ENCODE measurements at regions not wholly inside any gene's neighbourhood (a gene's known extent, or its start where the extent isn't known, plus 50 kb on each side); places are given as distances from the start of the nearest gene placed in this dataset.

GRCh38 chr12:83779526-83779925, 1092.8 kb downstream of the TMTC2 start:
- Histone ChIP-seq H3K4ac (replicated peaks; ENCODE audit: insufficient read length, low read depth, low read length) (no peak overlapping the region), H3K27ac (ENCODE audit: low read depth, low read length) (no peak overlapping the region), H3K4me3 (ENCODE audit: extremely low read depth in 1 of 4, insufficient read depth in 2 of 4, low read depth in 3 of 4, low read length in 4 of 4) (no peak overlapping the region), H3K56ac (replicated peaks; ENCODE audit: insufficient read length, low read depth, low read length) (no peak overlapping the region), H3K4me2 (ENCODE audit: insufficient read depth in 1 of 2, low read depth in 2 of 2, low read length in 2 of 2) (no peak overlapping the region), H3K9me3 (ENCODE audit: insufficient read depth in 2 of 2, low read depth in 1 of 2, low read length in 1 of 2) (no peaks in the 10 kb centered on the region), H4K8ac (ENCODE audit: extremely low read depth, insufficient read depth, low read length) (no peak overlapping the region), H2BK5ac (ENCODE audit: low read depth, low read length) (no peak overlapping the region), H3K4me1 (replicated peaks in 1 of 4; ENCODE audit: control insufficient read depth in 3 of 4, insufficient read depth in 4 of 4, low read length in 3 of 4) (no peaks in the 10 kb centered on the region), H2BK20ac (ENCODE audit: low read length) (no peak overlapping the region), H2BK12ac (ENCODE audit: low read depth, low read length) (no peak overlapping the region), H3K79me2 (ENCODE audit: control insufficient read depth in 1 of 2, insufficient read depth in 2 of 2, low read length in 2 of 2) (no peaks in the 10 kb centered on the region), H3K36me3 (ENCODE audit: control insufficient read depth in 2 of 4, insufficient read depth in 4 of 4, low read length in 3 of 4) (no peaks in the 10 kb centered on the region), H3K14ac (ENCODE audit: insufficient read length) (no peak overlapping the region), H3K23me2 (ENCODE audit: low read depth, low read length) (no peaks in the 10 kb centered on the region), H3K27me3 (replicated peaks in 1 of 4; ENCODE audit: control insufficient read depth in 3 of 4, extremely low read depth in 1 of 4, insufficient read depth in 3 of 4, low read length in 3 of 4) (no peaks in the 10 kb centered on the region; a peak in 1 of 7 replicates), H2BK120ac (replicated peaks; ENCODE audit: low read depth, low read length) (no peak overlapping the region), H3K18ac (ENCODE audit: extremely low read depth, low read length) (no peak overlapping the region), H3K79me1 (ENCODE audit: low read depth, low read length) (no peaks in the 10 kb centered on the region), H2AK5ac (ENCODE audit: low read depth, low read length) (no peak overlapping the region), H2AFZ (ENCODE audit: low read length) (no peak overlapping the region), H3K23ac (ENCODE audit: insufficient read length) (no peak overlapping the region), H4K5ac (ENCODE audit: insufficient read length, low read depth, low read length) (no peak overlapping the region), H3K9ac (replicated peaks in 1 of 4; ENCODE audit: extremely low read depth in 1 of 4, low read depth in 3 of 4, low read length in 3 of 4) (no peak overlapping the region), H2BK15ac (ENCODE audit: low read length) (no peak overlapping the region), H4K20me1 (replicated peaks in 1 of 2; ENCODE audit: control insufficient read depth in 1 of 2, insufficient read depth in 2 of 2, low read length in 2 of 2) (no peaks in the 10 kb centered on the region), H4K91ac (replicated peaks; ENCODE audit: insufficient read length, low read length) (no peak overlapping the region)
- TF ChIP-seq POLR2A (IDR thresholded peaks at IDR 0.05; ENCODE audit: control extremely low read depth in 1 of 2, low read depth in 2 of 2, low read length in 2 of 2), result no peak
- WGBS, 2 experiments (ENCODE audit: extremely low coverage in 1 of 2, insufficient coverage in 1 of 2, insufficient read length in 1 of 2, insufficient replicate concordance in 2 of 2, low coverage in 1 of 2, low lambda C conversion rate in 2 of 2, missing lambda C conversion rate in 1 of 2), result 98% methylated on average over 2 of the region's 2 CpGs; no CpG with 5 or more reads in 1 of the 2 experiments
- CTCF ChIA-PET (ENCODE audit: partially characterized antibody), result interaction anchor here (1.2 to 2.1 kb wide), 2 partner anchors 46 to 48 kb away, joined by 3 to 5 read pairs; no protein-coding TSS in a partner anchor
- POLR2A ChIA-PET (ENCODE audit: partially characterized antibody), result no interaction called here
- FAIRE-seq (no peak), DNase-seq (ENCODE audit: low read depth in 1 of 2, low spot score in 2 of 2) (no peak)

Data from H1 (cell line).